OCI-LY7 (cell line): ENCODE measurements at regions not wholly inside any gene's neighbourhood (a gene's known extent, or its start where the extent isn't known, plus 50 kb on each side); places are given as distances from the start of the nearest gene placed in this dataset.

Experiments used
- BruUV-seq: library from RNA; stranded (reverse); fragments of 400-500 nt; replicated peaks from 2 replicates; lab custom pipeline; 2021; lab: Mats Ljungman, UMichigan
- CTCF ChIA-PET: fragments of 300-600 bp; sonication (Branson Sonifier 250); formaldehyde crosslinking; loops from one replicate; lab custom pipeline; 2022; ENCODE audit warnings: antibody characterized with exemption; ENCODE audit not compliant: unreplicated experiment; lab: Charles Lee
- POLR2A ChIA-PET: fragments of 300-600 bp; sonication (Branson Sonifier 250); formaldehyde crosslinking; loops from one replicate; lab custom pipeline; 2022; ENCODE audit warnings: antibody characterized with exemption; lab: Charles Lee
- DNase-seq: peaks from one replicate; pipeline ENCODE4 v3.0.0-alpha.2; 2015; ENCODE audit warnings: low spot score
- H2AFZ ChIP-seq: fragments of 200-600 bp; sonication (generic), shearing (Covaris generic); 2 replicates; pipeline ENCODE4 v1.6.1; 2014; ENCODE audit warnings: mild to moderate bottlenecking, antibody characterized with exemption, low read length, moderate library complexity
- H3K27ac ChIP-seq: fragments of 200-600 bp; sonication (generic); 2 replicates; pipeline ENCODE4 v1.5.1; 2014; ENCODE audit warnings: mixed run types, low read depth, mild to moderate bottlenecking, moderate library complexity, low read length, inconsistent platforms; ENCODE audit not compliant: poor library complexity, severe bottlenecking
- H3K36me3 ChIP-seq: fragments of 200-600 bp; sonication (generic); 2 replicates; pipeline ENCODE4 v1.6.1; 2014; ENCODE audit warnings: mild to moderate bottlenecking, antibody characterized with exemption, low read length, moderate library complexity, mixed read lengths; ENCODE audit not compliant: insufficient read depth
- H3K4me1 ChIP-seq: fragments of 200-600 bp; sonication (generic); 2 replicates; pipeline ENCODE4 v1.5.1; 2014; ENCODE audit warnings: mild to moderate bottlenecking, low read length; ENCODE audit not compliant: insufficient read depth, poor library complexity, severe bottlenecking
- H3K4me2 ChIP-seq: fragments of 200-600 bp; sonication (generic); 2 replicates; pipeline ENCODE4 v1.6.1; 2014; ENCODE audit warnings: mild to moderate bottlenecking, low read length
- H3K4me3 ChIP-seq: fragments of 200-600 bp; sonication (generic); 2 replicates; pipeline ENCODE4 v1.5.1; 2014; ENCODE audit warnings: mild to moderate bottlenecking, low read depth, low read length; ENCODE audit not compliant: poor library complexity, severe bottlenecking
- H3K79me2 ChIP-seq: fragments of 200-600 bp; sonication (generic); 2 replicates; pipeline ENCODE4 v1.6.1; 2016; ENCODE audit warnings: low read depth, mild to moderate bottlenecking, low read length, moderate library complexity, mixed read lengths; ENCODE audit not compliant: insufficient read depth
- H3K9me2 ChIP-seq: fragments of 200-600 bp; sonication (generic); 2 replicates; pipeline ENCODE4 v1.6.1; 2016; ENCODE audit warnings: mild to moderate bottlenecking, low read length, mixed read lengths; ENCODE audit not compliant: insufficient read depth
- H3K9me3 ChIP-seq: fragments of 200-600 bp; sonication (generic); 2 replicates; pipeline ENCODE4 v1.6.1; 2014; ENCODE audit warnings: mild to moderate bottlenecking, mixed run types, low read length, mixed read lengths
- H4K20me1 ChIP-seq: fragments of 200-600 bp; sonication (generic); 2 replicates; pipeline ENCODE4 v1.6.1; 2014; ENCODE audit warnings: mild to moderate bottlenecking, antibody characterized with exemption, low read length, moderate library complexity, mixed read lengths; ENCODE audit not compliant: insufficient read depth
- EZH2phosphoT487 ChIP-seq: fragments of 200-600 bp; sonication (generic); IDR thresholded peaks from 2 replicates; pipeline ENCODE4 v1.6.1; 2018; ENCODE audit warnings: low read depth, borderline replicate concordance, mild to moderate bottlenecking, mixed run types, antibody characterized with exemption, low read length, moderate library complexity, mixed read lengths
- intact Hi-C: fragments of 100-400 bp; cut with micrococcal nuclease; formaldehyde crosslinking; loops from one replicate; pipeline ENCODE4 v1.10.0; 2022; ENCODE audit not compliant: unreplicated experiment
- TF ChIP-seq, protein P1 (sequence below): fragments of 200-600 bp; sonication (generic); conservative IDR thresholded peaks from 2 replicates; pipeline ENCODE4 v1.5.1; 2014; ENCODE audit warnings: mild to moderate bottlenecking, antibody characterized with exemption, low read length, moderate library complexity, mixed read lengths

DNA sequence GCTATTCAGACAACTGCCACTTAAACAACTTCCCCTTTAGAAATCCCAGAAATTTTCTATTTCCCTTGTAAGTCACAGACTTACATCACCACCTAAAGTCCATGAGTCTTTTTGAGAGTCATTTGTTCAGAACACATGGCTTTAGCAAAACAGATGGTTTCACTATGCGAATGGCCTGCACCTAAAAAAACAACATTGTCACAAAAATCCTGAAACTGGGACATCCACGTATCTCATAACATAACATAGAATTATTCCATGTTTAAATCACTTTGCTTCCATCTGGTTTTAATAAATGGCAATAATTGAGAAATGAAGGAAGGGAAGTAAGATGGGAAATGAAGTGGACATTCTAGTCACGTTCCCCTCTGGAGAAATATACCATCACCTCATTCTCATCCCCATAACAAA lies 155.3 kb upstream of the EDNRA start:
- no peak for DNase-seq
- Histone ChIP-seq H3K79me2 (no peaks in the 10 kb centered on the region), H3K9me3 (no peaks in the 10 kb centered on the region), H3K4me3 (no peak overlapping the region), H3K4me1 (no peaks in the 10 kb centered on the region), H4K20me1 (no peaks in the 10 kb centered on the region), H3K36me3 (no peaks in the 10 kb centered on the region), H3K9me2 (no peaks in the 10 kb centered on the region), H3K27ac (no peak overlapping the region), H2AFZ (no peak overlapping the region), H3K4me2 (no peak overlapping the region)
- intact Hi-C loops = no loop called here
- no TSS peak for BruUV-seq
- TF ChIP-seq, protein P1, sequence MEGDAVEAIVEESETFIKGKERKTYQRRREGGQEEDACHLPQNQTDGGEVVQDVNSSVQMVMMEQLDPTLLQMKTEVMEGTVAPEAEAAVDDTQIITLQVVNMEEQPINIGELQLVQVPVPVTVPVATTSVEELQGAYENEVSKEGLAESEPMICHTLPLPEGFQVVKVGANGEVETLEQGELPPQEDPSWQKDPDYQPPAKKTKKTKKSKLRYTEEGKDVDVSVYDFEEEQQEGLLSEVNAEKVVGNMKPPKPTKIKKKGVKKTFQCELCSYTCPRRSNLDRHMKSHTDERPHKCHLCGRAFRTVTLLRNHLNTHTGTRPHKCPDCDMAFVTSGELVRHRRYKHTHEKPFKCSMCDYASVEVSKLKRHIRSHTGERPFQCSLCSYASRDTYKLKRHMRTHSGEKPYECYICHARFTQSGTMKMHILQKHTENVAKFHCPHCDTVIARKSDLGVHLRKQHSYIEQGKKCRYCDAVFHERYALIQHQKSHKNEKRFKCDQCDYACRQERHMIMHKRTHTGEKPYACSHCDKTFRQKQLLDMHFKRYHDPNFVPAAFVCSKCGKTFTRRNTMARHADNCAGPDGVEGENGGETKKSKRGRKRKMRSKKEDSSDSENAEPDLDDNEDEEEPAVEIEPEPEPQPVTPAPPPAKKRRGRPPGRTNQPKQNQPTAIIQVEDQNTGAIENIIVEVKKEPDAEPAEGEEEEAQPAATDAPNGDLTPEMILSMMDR = no peak
- TF ChIP-seq EZH2phosphoT487 = no peak
- POLR2A ChIA-PET = no interaction called here
- CTCF ChIA-PET = no interaction called here

GRCh38 chr4:147326591-147326990 lies 154.3 kb upstream of the EDNRA start:
- Histone ChIP-seq H3K36me3 (no peaks in the 10 kb centered on the region), H2AFZ (no peak overlapping the region), H3K4me2 (no peak overlapping the region), H3K79me2 (no peaks in the 10 kb centered on the region), H3K27ac (no peak overlapping the region), H3K4me3 (no peak overlapping the region), H3K9me2 (no peaks in the 10 kb centered on the region), H4K20me1 (no peaks in the 10 kb centered on the region), H3K4me1 (no peaks in the 10 kb centered on the region), H3K9me3 (no peaks in the 10 kb centered on the region)
- ChIA-PET POLR2A (interaction anchor here (0.9 kb wide), 1 partner anchor 18 kb away, joined by 3 read pairs; no protein-coding TSS in a partner anchor), CTCF (no interaction called here)
- no peak for DNase-seq
- TF ChIP-seq, protein P1 = no peak
- no peak for TF ChIP-seq EZH2phosphoT487
- no TSS peak for BruUV-seq
- intact Hi-C loops = no loop called here

GRCh38 chr4:147327322-147327721 lies 153.6 kb upstream of the EDNRA start:
- Histone ChIP-seq H3K27ac (no peak overlapping the region), H3K4me3 (no peak overlapping the region), H3K36me3 (no peaks in the 10 kb centered on the region), H3K79me2 (no peaks in the 10 kb centered on the region), H2AFZ (no peak overlapping the region), H3K9me3 (no peaks in the 10 kb centered on the region), H3K9me2 (no peaks in the 10 kb centered on the region), H4K20me1 (no peaks in the 10 kb centered on the region), H3K4me2 (no peak overlapping the region), H3K4me1 (no peaks in the 10 kb centered on the region)
- no peak for DNase-seq
- ChIA-PET CTCF (no interaction called here), POLR2A (no interaction called here)
- intact Hi-C loops = no loop called here
- TF ChIP-seq, protein P1 = no peak
- no peak for TF ChIP-seq EZH2phosphoT487
- no TSS peak for BruUV-seq
